Spleen (tissue), 11 donors: ENCODE measurements at regions not wholly inside any gene's neighbourhood (a gene's known extent, or its start where the extent isn't known, plus 50 kb on each side); places are given as distances from the start of the nearest gene placed in this dataset.

Source experiments
- DNase-seq: peaks from one replicate; pipeline ENCODE4 v3.0.0-alpha.2; 2020
- H3K27ac ChIP-seq, 8 donors: fragments of 200-600 bp; sonication (generic) in 7 of 8; 1 replicate in 4 of 8; 2 replicates in 4 of 8; pipeline versions ENCODE4 v1.5.0 to v1.8.0; 2016 to 2021; ENCODE audit warnings: inconsistent platforms in 4 of 8, mild to moderate bottlenecking in 4 of 8, moderate library complexity in 1 of 8
- H3K27me3 ChIP-seq, 7 donors: fragments of 200-600 bp; sonication (generic) in 6 of 7; replicated peaks in 1 of 7; 1 replicate in 4 of 7; 2 replicates in 3 of 7; pipeline versions ENCODE4 v1.5.0 to v1.8.0; 2016 to 2021; ENCODE audit warnings: inconsistent platforms in 3 of 7, mild to moderate bottlenecking in 1 of 7
- H3K36me3 ChIP-seq, 6 donors: fragments of 200-600 bp; sonication (generic) in 5 of 6; 1 replicate in 4 of 6; 2 replicates in 2 of 6; pipeline versions ENCODE4 v1.5.0 to v1.8.0; 2016 to 2021; ENCODE audit warnings: inconsistent platforms in 2 of 6
- H3K4me1 ChIP-seq, 6 donors: fragments of 200-600 bp; sonication (generic) in 5 of 6; 1 replicate in 3 of 6; 2 replicates in 3 of 6; pipeline versions ENCODE4 v1.5.0 to v1.8.0; 2016 to 2021; ENCODE audit warnings: inconsistent platforms in 3 of 6
- H3K4me3 ChIP-seq, 8 donors: fragments of 200-600 bp; sonication (generic) in 7 of 8; 1 replicate in 4 of 8; 2 replicates in 4 of 8; pipeline versions ENCODE4 v1.5.0 to v1.8.0; 2016 to 2021; ENCODE audit warnings: inconsistent platforms in 4 of 8, mild to moderate bottlenecking in 4 of 8, moderate library complexity in 2 of 8
- H3K9me3 ChIP-seq, 8 donors: fragments of 200-600 bp; sonication (generic) in 7 of 8; 1 replicate in 4 of 8; 2 replicates in 4 of 8; pipeline versions ENCODE4 v1.5.0 to v1.8.0; 2016 to 2021; ENCODE audit warnings: inconsistent platforms in 4 of 8
- CTCF ChIP-seq, 11 experiments: fragments of 200-600 bp in 7 of 11; fragments of 450-650 bp in 4 of 11; sonication (generic) in 4 of 11; IDR thresholded peaks in 8 of 11; conservative IDR thresholded peaks in 3 of 11; 1 replicate in 7 of 11; 2 replicates in 4 of 11; pipeline versions ENCODE4 v1.4.0 to v1.8.0; 2016 to 2021; ENCODE audit warnings: antibody characterized with exemption in 11 of 11, inconsistent platforms in 4 of 11, mild to moderate bottlenecking in 1 of 11
- POLR2A ChIP-seq, 3 donors: fragments of 450-650 bp; IDR thresholded peaks; one replicate each; pipeline ENCODE4 v1.5.1; 2017; ENCODE audit warnings: antibody characterized with exemption in 3 of 3, mild to moderate bottlenecking in 1 of 3
- POLR2AphosphoS5 ChIP-seq, 3 donors: sonication (generic); formaldehyde crosslinking; IDR thresholded peaks; one replicate each; pipeline ENCODE4 v1.5.1; 2017; ENCODE audit warnings: antibody characterized with exemption in 3 of 3
- WGBS, 5 donors: extraction: QIAGEN DNeasy Blood & Tissue Kit in 3 of 5; methylation state at CpG; one replicate each; pipeline versions ENCODE4 v1.1.5 to v1.1.7; 2013 to 2018; 5-methylcytosine and 5-hydroxymethylcytosine counted together
- intact Hi-C: fragments of 100-400 bp; cut with DNase I; formaldehyde crosslinking; loops from one replicate; pipeline ENCODE4 v1.15.0; 2023; ENCODE audit warnings: low total_unique reads
- donor health status: healthy with polysubstance abuse.
- donor health status: DM: no; HTN: no; CAD: no; lungs with moderate emphysema.
- donor health status: DM: no; HTN: no; CAD: no.
- donor health status: Bipolar disorder and iron deficiency.
- donor health status: healthy.
- donor health status: DM: no; HTN: no; CAD: no.
- donor health status: DM: yes; HTN: yes; CAD: no.

- intact Hi-C loops = no loop called here
- H3K27ac ChIP-seq = no peak overlapping the region
Measured at GRCh38 chr3:182369861-182370260, 423.4 kb upstream of the ATP11B start.

DNA sequence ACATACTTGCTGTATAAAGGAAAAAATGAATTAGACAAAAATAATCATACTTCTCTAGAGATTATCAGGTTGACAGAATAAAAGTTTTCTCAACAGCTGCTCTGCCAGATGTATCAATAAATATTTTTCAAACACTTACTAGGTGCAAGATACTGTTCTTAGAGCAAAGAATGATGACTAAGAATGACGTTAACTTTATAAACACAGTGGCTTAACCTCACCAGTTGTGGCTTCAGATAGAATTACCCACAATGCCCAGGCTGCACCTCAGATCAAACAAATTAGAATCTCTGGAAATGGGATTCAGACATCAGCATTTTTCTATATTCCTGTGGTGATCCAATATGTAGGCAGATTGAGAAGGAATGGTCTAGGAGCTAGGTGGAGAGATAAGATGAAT lies 422.4 kb upstream of the ATP11B start:
- Histone ChIP-seq H3K4me3 (no peak overlapping the region), H3K27me3 (no peaks in the 10 kb centered on the region), H3K27ac (no peak overlapping the region), H3K36me3 (no peaks in the 10 kb centered on the region), H3K4me1 (no peaks in the 10 kb centered on the region), H3K9me3 (no peaks in the 10 kb centered on the region)
- DNase-seq = no peak
- TF ChIP-seq POLR2A (IDR thresholded peaks at IDR 0.05) (no peak), POLR2AphosphoS5 (IDR thresholded peaks at IDR 0.05) (no peak), CTCF (IDR thresholded peaks at IDR 0.05 in 8 of 11, conservative IDR thresholded peaks at IDR 0.05 in 3 of 11) (no peak)
- intact Hi-C loops = no loop called here
- WGBS, 5 donors = 55 to 84% (median 74%) methylated on average over 1 of the region's 1 CpG

More at GRCh38 chr3:182369861-182370260, 423.4 kb upstream of the ATP11B start:
- 94 to 100% (median 100%) methylated on average over 1 of the region's 1 CpG for WGBS, 5 donors
- TF ChIP-seq POLR2A (IDR thresholded peaks at IDR 0.05) (no peak), POLR2AphosphoS5 (IDR thresholded peaks at IDR 0.05) (no peak), CTCF (IDR thresholded peaks at IDR 0.05 in 8 of 11, conservative IDR thresholded peaks at IDR 0.05 in 3 of 11) (no peak)
- H3K36me3 ChIP-seq = no peaks in the 10 kb centered on the region
- H3K27me3 ChIP-seq = no peaks in the 10 kb centered on the region
- no peaks in the 10 kb centered on the region for H3K4me1 ChIP-seq
- no peaks in the 10 kb centered on the region for H3K9me3 ChIP-seq
- DNase-seq = no peak
- no peak overlapping the region for H3K4me3 ChIP-seq

DNA sequence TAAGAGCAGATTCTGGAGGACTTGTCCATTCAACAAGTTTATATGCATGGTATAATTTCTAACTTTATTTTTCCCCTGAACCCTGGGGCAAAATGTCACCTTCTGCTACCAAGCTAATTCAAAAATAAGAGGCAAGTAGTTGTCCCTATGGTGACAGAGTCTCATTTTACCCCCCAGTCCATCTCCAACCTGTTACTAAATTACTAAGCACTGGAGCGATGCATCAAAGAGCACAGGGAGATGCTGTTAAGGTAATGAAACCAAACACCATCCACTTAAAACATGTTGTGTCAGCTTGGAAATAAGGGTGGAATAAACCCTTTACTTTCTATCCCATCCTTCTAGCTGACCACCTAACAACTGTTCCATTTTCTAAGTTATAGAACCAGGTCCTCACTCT lies 417.4 kb upstream of the ATP11B start:
- TF ChIP-seq POLR2AphosphoS5 (IDR thresholded peaks at IDR 0.05) (no peak), CTCF (IDR thresholded peaks at IDR 0.05 in 8 of 11, conservative IDR thresholded peaks at IDR 0.05 in 3 of 11) (no peak), POLR2A (IDR thresholded peaks at IDR 0.05) (no peak)
- no peaks in the 10 kb centered on the region for H3K27me3 ChIP-seq
- no peak for DNase-seq
- no peaks in the 10 kb centered on the region for H3K4me1 ChIP-seq
- no peak overlapping the region for H3K4me3 ChIP-seq
- H3K27ac ChIP-seq = no peak overlapping the region
- H3K9me3 ChIP-seq = no peaks in the 10 kb centered on the region
- H3K36me3 ChIP-seq = no peaks in the 10 kb centered on the region
- WGBS, 5 donors = 86 to 95% (median 91%) methylated on average over 1 of the region's 1 CpG
- intact Hi-C loops = no loop called here

DNA sequence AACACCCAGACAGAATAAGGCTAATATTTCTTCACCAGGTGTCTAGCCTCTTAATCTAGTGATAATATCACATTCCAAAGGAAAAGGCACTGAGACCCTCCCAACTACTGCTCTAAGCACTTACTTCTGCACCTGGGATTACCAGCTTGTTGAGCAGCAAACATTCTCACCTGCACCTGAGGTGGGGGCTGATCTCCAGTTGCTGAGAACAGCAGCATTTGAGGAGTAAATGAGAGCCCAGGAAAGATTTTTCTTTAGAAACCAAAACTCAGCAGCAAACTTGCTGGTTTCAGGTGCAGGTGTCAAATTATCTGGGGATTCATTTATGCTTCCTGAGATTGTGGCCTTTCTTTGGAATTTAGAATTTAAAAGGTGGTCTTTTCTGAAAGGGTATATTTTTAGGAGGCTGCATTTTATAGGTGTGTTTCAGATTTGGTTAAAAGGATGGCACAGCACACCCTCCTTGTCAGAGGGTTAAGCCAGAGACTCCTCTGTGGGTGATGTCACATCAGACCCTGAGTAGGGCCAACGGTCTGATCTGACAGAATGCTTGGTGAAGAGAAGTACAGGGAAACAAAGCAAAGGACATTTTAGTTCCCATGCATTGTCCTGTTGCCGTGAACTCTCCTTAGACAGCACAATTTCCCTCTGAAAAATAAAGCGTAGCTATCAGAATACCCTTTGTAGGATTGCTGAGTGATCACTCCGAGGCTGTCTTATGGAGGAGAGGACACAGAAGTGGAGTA lies 411.0 kb upstream of the ATP11B start:
- H3K4me1 ChIP-seq = no peaks in the 10 kb centered on the region
- no peaks in the 10 kb centered on the region for H3K27me3 ChIP-seq
- 77 to 85% (median 80%) methylated on average over 4 of the region's 4 CpGs for WGBS, 5 donors
- no peak for DNase-seq
- TF ChIP-seq POLR2AphosphoS5 (IDR thresholded peaks at IDR 0.05) (no peak), CTCF (IDR thresholded peaks at IDR 0.05 in 8 of 11, conservative IDR thresholded peaks at IDR 0.05 in 3 of 11) (no peak), POLR2A (IDR thresholded peaks at IDR 0.05) (no peak)
- H3K27ac ChIP-seq = no peak overlapping the region
- H3K36me3 ChIP-seq = no peaks in the 10 kb centered on the region
- no peak overlapping the region for H3K4me3 ChIP-seq
- intact Hi-C loops = no loop called here
- no peaks in the 10 kb centered on the region for H3K9me3 ChIP-seq
